Breast epithelium (tissue), 3 donors: ENCODE measurements at regions not wholly inside any gene's neighbourhood (a gene's known extent, or its start where the extent isn't known, plus 50 kb on each side); places are given as distances from the start of the nearest gene placed in this dataset.

Experiments used
- POLR2A ChIP-seq: fragments of 450-650 bp; IDR thresholded peaks from one replicate; pipeline ENCODE4 v1.6.1; 2016; ENCODE audit warnings: antibody characterized with exemption, mild to moderate bottlenecking, moderate library complexity
- POLR2AphosphoS5 ChIP-seq, 3 donors: sonication (generic); formaldehyde crosslinking; IDR thresholded peaks; one replicate each; pipeline ENCODE4 v1.6.1; 2017; ENCODE audit warnings: antibody characterized with exemption in 3 of 3
- TF ChIP-seq, protein P1 (sequence below), 3 donors: fragments of 450-650 bp; IDR thresholded peaks; one replicate each; pipeline ENCODE4 v1.5.1; 2016 to 2017; ENCODE audit warnings: antibody characterized with exemption in 3 of 3, mild to moderate bottlenecking in 3 of 3, moderate library complexity in 3 of 3

DNA sequence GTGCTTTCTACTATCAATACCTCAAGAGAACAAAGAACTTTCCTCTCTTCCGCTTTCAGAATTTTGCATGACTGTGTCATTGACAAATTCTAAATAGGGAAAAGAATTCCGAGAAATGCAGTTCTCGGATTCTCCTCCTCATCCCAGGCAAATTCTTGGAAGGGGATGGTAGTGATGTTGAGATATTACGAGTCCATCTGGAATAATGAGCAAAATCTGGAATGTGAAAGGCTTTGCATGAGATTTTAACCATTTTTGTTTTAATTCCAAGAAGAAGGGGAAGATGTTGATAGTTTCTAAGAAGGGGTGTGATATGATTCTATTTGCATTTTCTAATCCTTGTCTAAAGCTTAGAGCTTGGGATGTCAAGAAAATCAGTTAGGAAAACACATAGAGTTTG, 127.1 kb upstream of the DOCK10 start:
- TF ChIP-seq, protein P1, sequence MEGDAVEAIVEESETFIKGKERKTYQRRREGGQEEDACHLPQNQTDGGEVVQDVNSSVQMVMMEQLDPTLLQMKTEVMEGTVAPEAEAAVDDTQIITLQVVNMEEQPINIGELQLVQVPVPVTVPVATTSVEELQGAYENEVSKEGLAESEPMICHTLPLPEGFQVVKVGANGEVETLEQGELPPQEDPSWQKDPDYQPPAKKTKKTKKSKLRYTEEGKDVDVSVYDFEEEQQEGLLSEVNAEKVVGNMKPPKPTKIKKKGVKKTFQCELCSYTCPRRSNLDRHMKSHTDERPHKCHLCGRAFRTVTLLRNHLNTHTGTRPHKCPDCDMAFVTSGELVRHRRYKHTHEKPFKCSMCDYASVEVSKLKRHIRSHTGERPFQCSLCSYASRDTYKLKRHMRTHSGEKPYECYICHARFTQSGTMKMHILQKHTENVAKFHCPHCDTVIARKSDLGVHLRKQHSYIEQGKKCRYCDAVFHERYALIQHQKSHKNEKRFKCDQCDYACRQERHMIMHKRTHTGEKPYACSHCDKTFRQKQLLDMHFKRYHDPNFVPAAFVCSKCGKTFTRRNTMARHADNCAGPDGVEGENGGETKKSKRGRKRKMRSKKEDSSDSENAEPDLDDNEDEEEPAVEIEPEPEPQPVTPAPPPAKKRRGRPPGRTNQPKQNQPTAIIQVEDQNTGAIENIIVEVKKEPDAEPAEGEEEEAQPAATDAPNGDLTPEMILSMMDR (IDR thresholded peaks at IDR 0.05): no peak
- TF ChIP-seq POLR2A: no peak
- TF ChIP-seq POLR2AphosphoS5 (IDR thresholded peaks at IDR 0.05): no peak
